GM18505 (cell line): ENCODE measurements at regions not wholly inside any gene's neighbourhood (a gene's known extent, or its start where the extent isn't known, plus 50 kb on each side); places are given as distances from the start of the nearest gene placed in this dataset.
"Not testable (repeated sequence)": the region's sequence is repeated elsewhere in the genome, so short reads cannot be mapped to it uniquely, and the experiment has no call there.

ENCODE experiments used
- ATAC-seq: cut with Tn5 transposase; IDR thresholded peaks from one replicate; pipeline ENCODE4 v1.9.1; 2021; ENCODE audit not compliant: unreplicated experiment
- POLR2A ChIP-seq: IDR thresholded peaks from 4 replicates; pipeline ENCODE4 v1.6.1; 2011; ENCODE audit warnings: borderline replicate concordance; ENCODE audit not compliant: insufficient read depth, insufficient read length; ENCODE audit errors: extremely low read depth

- ATAC-seq: no peak
- no peak for TF ChIP-seq POLR2A
These were observed 97.9 kb downstream of the ID4 start for GRCh38 chr6:19934996-19935591.

GRCh38 chr6:19939321-19939720, 102.2 kb downstream of the ID4 start:
- not testable (repeated sequence) for ATAC-seq

- ATAC-seq: not testable (repeated sequence)
These were observed 102.8 kb downstream of the ID4 start for GRCh38 chr6:19939926-19940325.

- ATAC-seq: no peak
- TF ChIP-seq POLR2A: no peak
These were observed 105.9 kb downstream of the ID4 start for GRCh38 chr6:19943042-19943441.

GRCh38 chr6:19945843-19946358, 108.7 kb downstream of the ID4 start:
- TF ChIP-seq POLR2A: no peak
- no peak for ATAC-seq

- ATAC-seq: no peak
- no peak for TF ChIP-seq POLR2A
These were observed 112.0 kb downstream of the ID4 start for GRCh38 chr6:19949155-19949554.

- no peak for TF ChIP-seq POLR2A
- ATAC-seq: no peak
These were observed 126.9 kb downstream of the ID4 start for GRCh38 chr6:19964115-19964514.

- no peak for TF ChIP-seq POLR2A
- no peak for ATAC-seq
These were observed 131.0 kb downstream of the ID4 start for GRCh38 chr6:19968201-19968600.

- no peak for TF ChIP-seq POLR2A
- no peak for ATAC-seq
These were observed 135.1 kb downstream of the ID4 start for GRCh38 chr6:19972221-19972620.

- no peak for ATAC-seq
- TF ChIP-seq POLR2A: no peak
These were observed 139.4 kb downstream of the ID4 start for GRCh38 chr6:19976411-19977129.

- TF ChIP-seq POLR2A: no peak
- ATAC-seq: no peak
These were observed 141.9 kb downstream of the ID4 start for GRCh38 chr6:19979059-19979458.

- no peak for ATAC-seq
- no peak for TF ChIP-seq POLR2A
These were observed 142.8 kb downstream of the ID4 start for GRCh38 chr6:19979986-19980385.

- no peak for TF ChIP-seq POLR2A
- no peak for ATAC-seq
These were observed 146.2 kb downstream of the ID4 start for GRCh38 chr6:19983374-19983773.

- no peak for ATAC-seq
- TF ChIP-seq POLR2A: no peak
These were observed 149.7 kb downstream of the ID4 start for GRCh38 chr6:19986691-19987438.

- ATAC-seq: no peak
- no peak for TF ChIP-seq POLR2A
These were observed 151.4 kb downstream of the ID4 start for GRCh38 chr6:19988555-19988954.

- no peak for TF ChIP-seq POLR2A
- ATAC-seq: no peak
These were observed 154.0 kb downstream of the ID4 start for GRCh38 chr6:19991176-19991575.
